IMR-90 (cell line): ENCODE measurements at regions not wholly inside any gene's neighbourhood (a gene's known extent, or its start where the extent isn't known, plus 50 kb on each side); places are given as distances from the start of the nearest gene placed in this dataset.

Source experiments
- BHLHE40 ChIP-seq: fragments of 150-350 bp; IDR thresholded peaks from 2 replicates; pipeline ENCODE4 v1.6.1; 2016; ENCODE audit warnings: mild to moderate bottlenecking, low read depth, low read length
- CTCF ChIP-seq: conservative IDR thresholded peaks from 2 replicates; pipeline ENCODE4 v1.5.1; 2012; ENCODE audit warnings: mild to moderate bottlenecking, low read depth, low read length, improper control_type of control experiment
- FOS ChIP-seq: fragments of 150-350 bp; IDR thresholded peaks from 2 replicates; pipeline ENCODE4 v1.6.1; 2016; ENCODE audit warnings: low read depth, low read length
- MXI1 ChIP-seq: IDR thresholded peaks from 2 replicates; pipeline ENCODE4 v1.6.1; 2012; ENCODE audit warnings: low read depth, mild to moderate bottlenecking, low read length, moderate library complexity, borderline replicate concordance
- POLR2A ChIP-seq: IDR thresholded peaks from 2 replicates; pipeline ENCODE4 v1.6.1; 2012; ENCODE audit warnings: mild to moderate bottlenecking, low read depth, low read length
- RAD21 ChIP-seq: IDR thresholded peaks from 2 replicates; pipeline ENCODE4 v1.6.1; 2012; ENCODE audit warnings: low read length, improper control_type of control experiment
- RFX5 ChIP-seq: IDR thresholded peaks from 2 replicates; pipeline ENCODE4 v1.8.0; 2012; ENCODE audit warnings: low read depth, mild to moderate bottlenecking, low read length, moderate library complexity
- SMC3 ChIP-seq: fragments of 150-350 bp; IDR thresholded peaks from 2 replicates; pipeline ENCODE4 v1.6.1; 2016; ENCODE audit warnings: low read depth, mild to moderate bottlenecking, antibody characterized with exemption, low read length, moderate library complexity
- USF2 ChIP-seq: fragments of 150-350 bp; IDR thresholded peaks from 2 replicates; pipeline ENCODE4 v1.6.1; 2017; ENCODE audit warnings: mild to moderate bottlenecking, antibody characterized with exemption, low read length, low read depth

- TF ChIP-seq CTCF (no peak), USF2 (no peak), SMC3 (no peak), POLR2A (no peak), FOS (no peak), RAD21 (no peak), BHLHE40 (no peak), RFX5 (no peak), MXI1 (no peak)
Measured at GRCh38 chr10:43801140-43801539, 152.5 kb upstream of the ZNF32 start.
